SK-N-SH (cell line): ENCODE measurements at regions not wholly inside any gene's neighbourhood (a gene's known extent, or its start where the extent isn't known, plus 50 kb on each side); places are given as distances from the start of the nearest gene placed in this dataset.

ENCODE experiments used
- CTCF ChIA-PET: fragments of 300-600, 350-600 bp; formaldehyde crosslinking; extraction: SDS; loops from one replicate; lab custom pipeline; 2021; lab: Yijun Ruan, JAX
- POLR2A ChIA-PET: fragments of 350-600 bp; sonication (Branson Sonifier 250); formaldehyde crosslinking; extraction: SDS; loops from one replicate; lab custom pipeline; 2020; ENCODE audit warnings: antibody characterized with exemption, inconsistent platforms; lab: Yijun Ruan, JAX
- DNase-seq: peaks from one replicate; pipeline ENCODE4 v3.0.0; 2012
- H2AFZ ChIP-seq: fragments of 200-600 bp; sonication (generic); 2 replicates; pipeline ENCODE4 v1.8.1; 2016; ENCODE audit warnings: antibody characterized with exemption, mild to moderate bottlenecking, low read depth
- H3F3A ChIP-seq: fragments of 200-600 bp; sonication (generic); replicated peaks from 2 replicates; pipeline ENCODE3; 2016; ENCODE audit warnings: antibody characterized with exemption, mild to moderate bottlenecking; ENCODE audit not compliant: insufficient read depth
- H3K27ac ChIP-seq, 2 experiments: fragments of 200-500 bp in 1 of 2; fragments of 200-600 bp in 1 of 2; sonication (Bioruptor generic) in 1 of 2; sonication (generic), shearing (Covaris generic) in 1 of 2; 2 replicates each; pipeline versions ENCODE4 v1.5.1 to v1.6.1; 2014 to 2016; ENCODE audit warnings: low read depth in 2 of 2, inconsistent platforms in 1 of 2, low read length in 1 of 2, mild to moderate bottlenecking in 1 of 2, mixed read lengths in 1 of 2
- H3K27me3 ChIP-seq: fragments of 200-600 bp; sonication (generic), shearing (Covaris generic); 2 replicates; pipeline ENCODE4 v1.6.1; 2016; ENCODE audit warnings: mixed run types; ENCODE audit not compliant: insufficient read depth
- H3K36me3 ChIP-seq, 2 experiments: fragments of 200-500 bp in 1 of 2; fragments of 200-600 bp in 1 of 2; sonication (Bioruptor generic) in 1 of 2; sonication (generic) in 1 of 2; replicated peaks in 1 of 2; 2 replicates each; pipeline versions ENCODE3 to v1.5.1; 2014 to 2016; ENCODE audit warnings: low read length in 1 of 2, mild to moderate bottlenecking in 1 of 2; ENCODE audit not compliant: insufficient read depth in 2 of 2, control insufficient read depth in 1 of 2
- H3K4me1 ChIP-seq, 2 experiments: fragments of 200-500 bp in 1 of 2; fragments of 200-600 bp in 1 of 2; sonication (Bioruptor generic) in 1 of 2; sonication (generic), shearing (Covaris generic) in 1 of 2; 2 replicates each; pipeline versions ENCODE4 v1.5.1 to v1.6.1; 2014 to 2016; ENCODE audit warnings: low read depth in 1 of 2, low read length in 1 of 2, mixed run types in 1 of 2; ENCODE audit not compliant: insufficient read depth in 2 of 2, control insufficient read depth in 1 of 2
- H3K4me2 ChIP-seq: fragments of 200-600 bp; sonication (generic), shearing (Covaris generic); 2 replicates; pipeline ENCODE4 v1.6.1; 2017; ENCODE audit warnings: mixed run types
- H3K4me3 ChIP-seq, 2 experiments: fragments of 200-500 bp in 1 of 2; fragments of 200-600 bp in 1 of 2; sonication (Bioruptor generic) in 1 of 2; sonication (generic), shearing (Covaris generic) in 1 of 2; 2 replicates each; pipeline versions ENCODE4 v1.5.1 to v1.8.1; 2014 to 2016; ENCODE audit warnings: low read depth in 2 of 2, inconsistent platforms in 1 of 2, low read length in 1 of 2, mild to moderate bottlenecking in 1 of 2, mixed read lengths in 1 of 2, moderate library complexity in 1 of 2
- H3K79me2 ChIP-seq: fragments of 200-600 bp; sonication (generic); 2 replicates; pipeline ENCODE4 v1.8.1; 2017; ENCODE audit warnings: mild to moderate bottlenecking; ENCODE audit not compliant: insufficient read depth
- H3K9ac ChIP-seq: fragments of 200-600 bp; sonication (generic); 2 replicates; pipeline ENCODE4 v1.6.1; 2017; ENCODE audit warnings: mixed run types
- H3K9me2 ChIP-seq: fragments of 200-600 bp; sonication (generic); 2 replicates; pipeline ENCODE4 v1.6.1; 2017; ENCODE audit warnings: mixed run types
- H3K9me3 ChIP-seq: fragments of 200-600 bp; sonication (generic); 2 replicates; pipeline ENCODE4 v1.6.1; 2017; ENCODE audit warnings: mixed run types, mild to moderate bottlenecking, moderate library complexity
- H4K20me1 ChIP-seq: fragments of 200-600 bp; sonication (generic); 2 replicates; pipeline ENCODE4 v1.6.1; 2017; ENCODE audit warnings: mild to moderate bottlenecking, mixed run types; ENCODE audit not compliant: insufficient read depth
- EZH2phosphoT487 ChIP-seq: fragments of 200-600 bp; sonication (generic); IDR thresholded peaks from 2 replicates; pipeline ENCODE4 v1.6.1; 2017; ENCODE audit warnings: low read depth, mixed run types, mild to moderate bottlenecking, antibody characterized with exemption, moderate library complexity, borderline replicate concordance
- FOSL2 ChIP-seq: IDR thresholded peaks from 2 replicates; pipeline ENCODE4 v1.4.0; 2012; ENCODE audit warnings: low read depth, mild to moderate bottlenecking, moderate library complexity, borderline replicate concordance
- GABPA ChIP-seq: IDR thresholded peaks from 2 replicates; pipeline ENCODE4 v1.4.0; 2012; ENCODE audit warnings: low read depth, mild to moderate bottlenecking
- JUND ChIP-seq: IDR thresholded peaks from 2 replicates; pipeline ENCODE4 v1.4.0; 2012
- MEF2A ChIP-seq: IDR thresholded peaks from 2 replicates; pipeline ENCODE4 v1.4.0; 2012; ENCODE audit warnings: low read depth, borderline replicate concordance
- POLR2AphosphoS5 ChIP-seq: IDR thresholded peaks from 2 replicates; pipeline ENCODE4 v1.6.1; 2012; ENCODE audit warnings: low read depth, low read length
- RCOR1 ChIP-seq: fragments of 150-350 bp; IDR thresholded peaks from 2 replicates; pipeline ENCODE4 v1.6.1; 2017; ENCODE audit warnings: antibody characterized with exemption, low read length
- SIN3A ChIP-seq: IDR thresholded peaks from 2 replicates; pipeline ENCODE4 v1.6.1; 2012; ENCODE audit warnings: low read depth, mild to moderate bottlenecking, low read length, moderate library complexity, borderline replicate concordance
- TCF12 ChIP-seq: IDR thresholded peaks from 2 replicates; pipeline ENCODE4 v1.4.0; 2012
- TEAD4 ChIP-seq: IDR thresholded peaks from 2 replicates; pipeline ENCODE4 v1.4.0; 2012; ENCODE audit warnings: mild to moderate bottlenecking, borderline replicate concordance; ENCODE audit not compliant: insufficient read depth
- WGBS: methylation state at CpG from one replicate; pipeline ENCODE4 v1.1.6; 2017; ENCODE audit warnings: low lambda C conversion rate; 5-methylcytosine and 5-hydroxymethylcytosine counted together
- TF ChIP-seq, protein P1 (sequence below): IDR thresholded peaks from 2 replicates; pipeline ENCODE4 v1.6.1; 2012; ENCODE audit warnings: mild to moderate bottlenecking, low read depth, low read length, moderate library complexity
- TF ChIP-seq, protein P2 (sequence below): fragments of 150-350 bp; IDR thresholded peaks from 2 replicates; pipeline ENCODE4 v1.6.1; 2017; ENCODE audit warnings: antibody characterized with exemption, low read length, low read depth, borderline replicate concordance
- TF ChIP-seq, protein P3 (sequence below): IDR thresholded peaks from 2 replicates; pipeline ENCODE4 v1.4.0; 2012; ENCODE audit warnings: low read depth, borderline replicate concordance

DNA sequence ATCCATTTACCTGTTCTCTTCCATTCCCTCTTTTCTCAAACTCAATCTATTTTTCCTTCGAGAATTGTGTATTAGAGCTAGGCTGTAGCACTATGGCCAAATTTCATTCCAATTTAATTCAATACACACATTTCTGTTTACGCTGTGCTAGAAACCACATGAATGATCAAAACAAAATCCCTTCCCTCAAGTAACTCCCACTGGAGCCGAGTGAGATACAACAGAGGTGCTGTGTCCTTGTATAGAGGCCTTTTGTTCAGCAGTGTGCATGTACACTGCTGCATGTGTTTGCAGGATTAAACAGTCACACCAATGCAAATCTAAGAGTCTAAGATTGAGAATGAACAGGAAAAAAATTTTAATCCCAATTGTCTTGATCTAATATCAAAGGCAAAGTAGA lies 734.2 kb downstream of the RAPGEF2 start (continued):
- TF ChIP-seq, protein P1, sequence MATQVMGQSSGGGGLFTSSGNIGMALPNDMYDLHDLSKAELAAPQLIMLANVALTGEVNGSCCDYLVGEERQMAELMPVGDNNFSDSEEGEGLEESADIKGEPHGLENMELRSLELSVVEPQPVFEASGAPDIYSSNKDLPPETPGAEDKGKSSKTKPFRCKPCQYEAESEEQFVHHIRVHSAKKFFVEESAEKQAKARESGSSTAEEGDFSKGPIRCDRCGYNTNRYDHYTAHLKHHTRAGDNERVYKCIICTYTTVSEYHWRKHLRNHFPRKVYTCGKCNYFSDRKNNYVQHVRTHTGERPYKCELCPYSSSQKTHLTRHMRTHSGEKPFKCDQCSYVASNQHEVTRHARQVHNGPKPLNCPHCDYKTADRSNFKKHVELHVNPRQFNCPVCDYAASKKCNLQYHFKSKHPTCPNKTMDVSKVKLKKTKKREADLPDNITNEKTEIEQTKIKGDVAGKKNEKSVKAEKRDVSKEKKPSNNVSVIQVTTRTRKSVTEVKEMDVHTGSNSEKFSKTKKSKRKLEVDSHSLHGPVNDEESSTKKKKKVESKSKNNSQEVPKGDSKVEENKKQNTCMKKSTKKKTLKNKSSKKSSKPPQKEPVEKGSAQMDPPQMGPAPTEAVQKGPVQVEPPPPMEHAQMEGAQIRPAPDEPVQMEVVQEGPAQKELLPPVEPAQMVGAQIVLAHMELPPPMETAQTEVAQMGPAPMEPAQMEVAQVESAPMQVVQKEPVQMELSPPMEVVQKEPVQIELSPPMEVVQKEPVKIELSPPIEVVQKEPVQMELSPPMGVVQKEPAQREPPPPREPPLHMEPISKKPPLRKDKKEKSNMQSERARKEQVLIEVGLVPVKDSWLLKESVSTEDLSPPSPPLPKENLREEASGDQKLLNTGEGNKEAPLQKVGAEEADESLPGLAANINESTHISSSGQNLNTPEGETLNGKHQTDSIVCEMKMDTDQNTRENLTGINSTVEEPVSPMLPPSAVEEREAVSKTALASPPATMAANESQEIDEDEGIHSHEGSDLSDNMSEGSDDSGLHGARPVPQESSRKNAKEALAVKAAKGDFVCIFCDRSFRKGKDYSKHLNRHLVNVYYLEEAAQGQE: no peak
- TF ChIP-seq, protein P2, sequence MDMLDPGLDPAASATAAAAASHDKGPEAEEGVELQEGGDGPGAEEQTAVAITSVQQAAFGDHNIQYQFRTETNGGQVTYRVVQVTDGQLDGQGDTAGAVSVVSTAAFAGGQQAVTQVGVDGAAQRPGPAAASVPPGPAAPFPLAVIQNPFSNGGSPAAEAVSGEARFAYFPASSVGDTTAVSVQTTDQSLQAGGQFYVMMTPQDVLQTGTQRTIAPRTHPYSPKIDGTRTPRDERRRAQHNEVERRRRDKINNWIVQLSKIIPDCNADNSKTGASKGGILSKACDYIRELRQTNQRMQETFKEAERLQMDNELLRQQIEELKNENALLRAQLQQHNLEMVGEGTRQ: no peak
- no peak for TF ChIP-seq TEAD4
- TF ChIP-seq GABPA: no peak
- TF ChIP-seq FOSL2: no peak
- TF ChIP-seq TCF12: no peak
- TF ChIP-seq MEF2A: no peak
- TF ChIP-seq POLR2AphosphoS5: no peak

DNA sequence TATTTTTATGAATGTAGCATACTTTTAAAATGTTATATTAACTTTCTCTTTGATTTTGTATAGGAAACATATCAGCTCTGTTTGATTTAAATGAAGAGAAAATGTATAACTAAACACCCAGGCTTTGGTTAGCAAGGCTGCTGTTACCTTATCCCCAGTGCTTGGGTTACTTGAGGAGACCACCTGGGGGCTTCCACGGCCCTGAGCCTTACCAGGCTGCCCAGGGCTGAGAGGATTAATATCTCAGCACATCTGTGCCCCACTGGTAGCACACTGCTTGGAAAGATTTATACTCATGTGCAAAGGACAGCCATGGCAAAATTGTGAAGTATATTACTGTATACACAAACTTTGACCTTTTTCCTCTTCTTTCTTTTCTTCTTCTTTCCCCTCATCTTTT lies 752.9 kb downstream of the RAPGEF2 start:
- Histone ChIP-seq H3K4me2 (no peak overlapping the region), H3K36me3 (no peaks in the 10 kb centered on the region), H3F3A (no peaks in the 10 kb centered on the region), H3K9ac (no peak overlapping the region), H3K4me3 (no peak overlapping the region), H2AFZ (no peak overlapping the region), H3K4me1 (no peaks in the 10 kb centered on the region), H4K20me1 (no peaks in the 10 kb centered on the region), H3K9me3 (no peaks in the 10 kb centered on the region), H3K79me2 (no peaks in the 10 kb centered on the region), H3K9me2 (no peaks in the 10 kb centered on the region), H3K27me3 (no peaks in the 10 kb centered on the region), H3K27ac (no peak overlapping the region)
- DNase-seq: no peak
- no peak for TF ChIP-seq JUND
- TF ChIP-seq, protein P2: no peak
- TF ChIP-seq EZH2phosphoT487: no peak
- TF ChIP-seq, protein P3, sequence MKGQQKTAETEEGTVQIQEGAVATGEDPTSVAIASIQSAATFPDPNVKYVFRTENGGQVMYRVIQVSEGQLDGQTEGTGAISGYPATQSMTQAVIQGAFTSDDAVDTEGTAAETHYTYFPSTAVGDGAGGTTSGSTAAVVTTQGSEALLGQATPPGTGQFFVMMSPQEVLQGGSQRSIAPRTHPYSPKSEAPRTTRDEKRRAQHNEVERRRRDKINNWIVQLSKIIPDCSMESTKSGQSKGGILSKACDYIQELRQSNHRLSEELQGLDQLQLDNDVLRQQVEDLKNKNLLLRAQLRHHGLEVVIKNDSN: no peak
- TF ChIP-seq RCOR1: no peak
- TF ChIP-seq GABPA: no peak
- no peak for TF ChIP-seq TEAD4
- no peak for TF ChIP-seq SIN3A
- no peak for TF ChIP-seq MEF2A
- CTCF ChIA-PET: no interaction called here
- WGBS: 10% methylated on average over 1 of the region's 1 CpG
- POLR2A ChIA-PET: no interaction called here
